Stimulated activated CD8-positive, alpha-beta memory T cell treated with anti-CD3 and anti-CD28 coated beads, Interleukin-4, amount 100 ng/mL, for 24 hours (primary cell): ENCODE measurements at regions not wholly inside any gene's neighbourhood (a gene's known extent, or its start where the extent isn't known, plus 50 kb on each side); places are given as distances from the start of the nearest gene placed in this dataset.
A peak's percentile ranks its signal among the peaks of the same experiment; 100 is the strongest.

Experiments used
- DNase-seq: peaks from one replicate; pipeline ENCODE4 v3.0.0-alpha.2; 2020; ENCODE audit warnings: low read depth

GRCh38 chr17:77488531-77489238 lies 347.9 kb downstream of the SEC14L1 start:
- DNase-seq: no peak

- DNase-seq: no peak
These were observed 348.6 kb downstream of the SEC14L1 start for GRCh38 chr17:77489239-77489892.

GRCh38 chr17:77489893-77490255 lies 349.1 kb downstream of the SEC14L1 start:
- no peak for DNase-seq

- no peak for DNase-seq
These were observed 349.8 kb downstream of the SEC14L1 start for GRCh38 chr17:77490361-77491183.

GRCh38 chr17:77491921-77492445 lies 351.2 kb downstream of the SEC14L1 start:
- DNase-seq: no peak

GRCh38 chr17:77492446-77493237 lies 351.9 kb downstream of the SEC14L1 start:
- DNase-seq: no peak

GRCh38 chr17:77493238-77493820 lies 352.6 kb downstream of the SEC14L1 start:
- no peak for DNase-seq

- DNase-seq: no peak
These were observed 353.3 kb downstream of the SEC14L1 start for GRCh38 chr17:77493901-77494663.

GRCh38 chr17:77494664-77495435 lies 354.1 kb downstream of the SEC14L1 start:
- DNase-seq: peak; percentile 57

- no peak for DNase-seq
These were observed 354.8 kb downstream of the SEC14L1 start for GRCh38 chr17:77495575-77495974.

GRCh38 chr17:77496401-77496801 lies 355.6 kb downstream of the SEC14L1 start:
- DNase-seq: no peak

- DNase-seq: no peak
These were observed 356.2 kb downstream of the SEC14L1 start for GRCh38 chr17:77496831-77497577.

- no peak for DNase-seq
These were observed 356.8 kb downstream of the SEC14L1 start for GRCh38 chr17:77497578-77497934.

GRCh38 chr17:77498091-77498741 lies 357.4 kb downstream of the SEC14L1 start:
- no peak for DNase-seq

GRCh38 chr17:77498791-77499698 lies 358.3 kb downstream of the SEC14L1 start:
- no peak for DNase-seq

GRCh38 chr17:77499699-77500435 lies 359.1 kb downstream of the SEC14L1 start:
- DNase-seq: no peak

- DNase-seq: peak; percentile 28
These were observed 360.4 kb downstream of the SEC14L1 start for GRCh38 chr17:77501101-77501566.
